Omental fat pad (tissue), 3 donors: ENCODE measurements at regions not wholly inside any gene's neighbourhood (a gene's known extent, or its start where the extent isn't known, plus 50 kb on each side); places are given as distances from the start of the nearest gene placed in this dataset.
"Not testable (repeated sequence)": the region's sequence is repeated elsewhere in the genome, so short reads cannot be mapped to it uniquely, and the experiment has no call there.

Experiments used
- ATAC-seq: fragments of 150-250 bp; one replicate; pipeline ENCODE4 v1.9.1; 2016; ENCODE audit warnings: mild to moderate bottlenecking, moderate library complexity; ENCODE audit not compliant: low FRiP score
- DNase-seq: peaks from one replicate; pipeline ENCODE4 v3.0.0-alpha.2; 2019; ENCODE audit warnings: low spot score
- CTCF ChIP-seq, 3 donors: fragments of 450-650 bp; IDR thresholded peaks; one replicate each; pipeline ENCODE4 v1.5.1; 2016 to 2017; ENCODE audit warnings: antibody characterized with exemption in 3 of 3, mild to moderate bottlenecking in 3 of 3, moderate library complexity in 2 of 3

GRCh38 chr6:50993941-50994720, 175.5 kb downstream of the TFAP2B start:
- TF ChIP-seq CTCF (IDR thresholded peaks at IDR 0.05): no peak
- ATAC-seq: no peak

GRCh38 chr6:50995036-50995435, 176.4 kb downstream of the TFAP2B start:
- ATAC-seq (no peak), DNase-seq (no peak)

More at GRCh38 chr6:50993941-50994720, 175.5 kb downstream of the TFAP2B start:
- DNase-seq: no peak

GRCh38 chr6:50998905-50999304, 180.2 kb downstream of the TFAP2B start:
- ATAC-seq: no peak
- no peak for TF ChIP-seq CTCF (IDR thresholded peaks at IDR 0.05)

More at GRCh38 chr6:50995036-50995435, 176.4 kb downstream of the TFAP2B start:
- TF ChIP-seq CTCF (IDR thresholded peaks at IDR 0.05): no peak

GRCh38 chr6:51001399-51001798, 182.7 kb downstream of the TFAP2B start:
- TF ChIP-seq CTCF (IDR thresholded peaks at IDR 0.05): no peak
- DNase-seq (no peak), ATAC-seq (no peak)

More at GRCh38 chr6:50998905-50999304, 180.2 kb downstream of the TFAP2B start:
- DNase-seq: no peak

- TF ChIP-seq CTCF (IDR thresholded peaks at IDR 0.05): no peak
- no peak for DNase-seq
- ATAC-seq: no peak
These were observed 185.7 kb downstream of the TFAP2B start for GRCh38 chr6:51004380-51004779.

GRCh38 chr6:51005779-51006178, 187.1 kb downstream of the TFAP2B start:
- DNase-seq: no peak
- TF ChIP-seq CTCF (IDR thresholded peaks at IDR 0.05): no peak
- ATAC-seq: no peak

- DNase-seq (no peak), ATAC-seq (no peak)
- no peak for TF ChIP-seq CTCF (IDR thresholded peaks at IDR 0.05)
These were observed 188.6 kb downstream of the TFAP2B start for GRCh38 chr6:51007237-51007636.

- not testable (repeated sequence) for DNase-seq, ATAC-seq
These were observed 190.0 kb downstream of the TFAP2B start for GRCh38 chr6:51008693-51009092.
